HG03159 (cell line): ENCODE measurements at regions not wholly inside any gene's neighbourhood (a gene's known extent, or its start where the extent isn't known, plus 50 kb on each side); places are given as distances from the start of the nearest gene placed in this dataset.

Experiments used
- ATAC-seq: cut with Tn5 transposase; IDR thresholded peaks from one replicate; pipeline ENCODE4 v1.9.1; 2021; ENCODE audit warnings: mild to moderate bottlenecking, moderate library complexity; ENCODE audit not compliant: unreplicated experiment

GRCh38 chr4:140281828-140282552, 91.5 kb upstream of the SCOC start:
- ATAC-seq, result no peak

GRCh38 chr4:140277576-140277975, 95.9 kb upstream of the SCOC start:
- ATAC-seq, result no peak

DNA sequence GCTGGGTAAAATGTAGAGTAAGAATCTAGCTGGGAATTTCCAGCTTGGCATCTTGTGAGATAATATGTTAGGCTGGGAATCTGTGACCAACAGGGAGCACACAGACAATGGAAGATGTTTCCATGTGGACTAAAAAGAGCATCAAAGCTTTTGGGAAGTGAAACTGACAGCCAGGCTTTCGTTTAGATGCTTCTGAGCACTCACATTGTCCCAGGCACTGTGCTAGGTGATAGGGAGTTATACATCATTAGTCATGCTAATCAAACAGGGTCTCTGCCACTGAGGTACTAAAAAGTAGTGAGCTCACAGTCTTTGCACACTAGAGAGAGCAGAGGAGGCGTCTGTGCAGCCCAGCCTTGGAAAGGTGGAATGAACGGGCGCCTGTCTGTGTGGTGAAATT, 101.9 kb upstream of the SCOC start:
- no peak for ATAC-seq

DNA sequence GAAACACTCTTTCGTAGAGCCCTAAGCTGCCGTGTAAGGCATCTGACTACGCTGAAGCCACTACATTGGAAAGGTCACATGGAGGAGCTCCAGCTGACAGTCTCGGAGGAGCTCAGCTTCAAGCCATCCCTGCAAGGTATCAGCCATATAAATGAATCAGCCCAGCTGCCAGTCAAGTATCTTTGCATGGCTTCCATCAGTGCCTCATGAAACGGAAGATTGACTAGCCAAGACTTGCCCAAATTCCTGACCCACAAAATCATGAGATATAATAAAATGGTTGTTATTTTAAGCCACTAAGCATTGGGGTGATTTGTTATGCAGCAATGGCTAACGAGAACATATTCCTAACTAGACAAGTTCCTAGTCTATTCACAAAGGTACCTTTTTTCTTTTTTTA, 104.1 kb upstream of the SCOC start:
- no peak for ATAC-seq

DNA sequence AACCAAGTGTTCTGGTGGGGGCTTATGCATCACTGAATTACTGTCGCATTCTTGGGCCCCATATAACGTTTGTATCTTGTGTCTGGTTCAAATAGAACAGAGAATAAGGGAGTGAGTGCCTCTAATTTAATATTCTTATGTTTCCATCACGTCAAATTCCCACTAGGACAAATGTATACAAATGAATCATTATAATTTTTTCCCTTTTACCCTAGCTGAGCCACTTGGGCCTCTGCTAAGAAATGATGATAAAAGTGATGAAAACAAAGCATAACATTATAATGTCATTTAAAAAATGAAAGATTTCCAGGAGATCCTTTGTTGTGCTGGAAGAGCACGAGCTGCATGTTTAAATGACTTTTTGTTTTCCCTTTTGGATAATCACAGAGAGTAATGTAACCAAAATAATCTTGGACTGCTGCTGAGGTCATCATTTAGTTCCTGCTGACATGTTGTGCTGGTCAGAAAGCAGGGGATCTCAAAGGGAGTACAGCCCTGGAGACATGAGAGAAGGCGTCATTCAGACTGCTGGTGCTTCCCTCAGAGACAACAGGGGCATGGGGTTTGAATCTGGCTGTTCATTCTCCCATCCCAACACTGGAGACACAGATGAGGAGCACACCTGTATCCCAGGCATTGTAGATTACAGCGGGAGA, 105.1 kb upstream of the SCOC start:
- ATAC-seq, result no peak

- no peak for ATAC-seq
These were observed 105.9 kb upstream of the SCOC start for GRCh38 chr4:140267576-140267975.

DNA sequence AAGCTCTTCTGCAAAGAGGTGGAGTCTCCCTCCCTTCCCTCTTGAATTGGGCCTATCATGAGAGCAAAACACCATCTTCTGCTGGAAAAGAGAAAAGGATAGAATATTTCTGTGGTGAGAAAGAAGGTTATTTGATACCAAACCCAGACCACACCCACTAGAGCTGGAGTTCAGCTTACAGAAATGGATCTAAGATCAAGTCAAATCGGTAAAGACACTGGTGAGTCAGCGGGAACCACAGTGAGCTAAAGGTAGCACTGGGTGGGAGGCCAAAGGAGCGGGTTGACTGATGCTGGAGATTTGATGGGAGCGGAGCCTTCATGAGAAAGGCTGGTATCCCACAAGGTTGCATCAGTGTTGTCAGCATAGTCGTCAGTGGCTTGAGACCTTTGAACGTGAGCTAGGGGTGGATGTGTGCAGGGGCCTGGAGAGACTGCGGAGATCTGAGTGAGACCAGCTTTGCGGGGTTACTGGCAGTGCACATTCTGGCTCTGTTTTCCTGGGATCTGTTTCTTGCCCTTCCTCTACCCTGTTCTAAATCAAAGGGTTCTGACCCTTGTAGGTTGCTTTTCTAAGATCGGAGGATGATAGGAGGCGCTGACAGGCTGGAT, 106.4 kb upstream of the SCOC start:
- ATAC-seq, result no peak

GRCh38 chr4:140260227-140260626, 106.2 kb upstream of the MAML3 start:
- ATAC-seq, result no peak

DNA sequence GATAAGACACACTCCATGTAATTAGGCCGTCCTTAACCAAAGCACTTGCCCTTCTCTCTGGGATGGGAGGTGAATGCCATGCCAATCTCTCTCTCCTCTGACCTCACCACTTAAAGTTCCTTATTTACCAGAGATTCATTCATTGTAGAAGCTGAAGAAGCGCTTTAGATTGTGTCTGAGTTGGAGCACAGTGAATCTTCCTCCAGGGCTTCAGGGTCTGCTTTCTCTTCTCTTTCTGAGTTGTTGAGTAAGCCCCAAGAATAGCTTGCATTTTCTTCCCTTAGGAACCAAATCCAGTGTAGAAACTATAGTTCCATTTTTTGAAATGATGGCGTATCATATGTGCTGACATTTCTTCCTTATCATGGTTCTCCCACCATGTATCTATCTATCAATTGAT, 104.5 kb upstream of the MAML3 start:
- no peak for ATAC-seq

DNA sequence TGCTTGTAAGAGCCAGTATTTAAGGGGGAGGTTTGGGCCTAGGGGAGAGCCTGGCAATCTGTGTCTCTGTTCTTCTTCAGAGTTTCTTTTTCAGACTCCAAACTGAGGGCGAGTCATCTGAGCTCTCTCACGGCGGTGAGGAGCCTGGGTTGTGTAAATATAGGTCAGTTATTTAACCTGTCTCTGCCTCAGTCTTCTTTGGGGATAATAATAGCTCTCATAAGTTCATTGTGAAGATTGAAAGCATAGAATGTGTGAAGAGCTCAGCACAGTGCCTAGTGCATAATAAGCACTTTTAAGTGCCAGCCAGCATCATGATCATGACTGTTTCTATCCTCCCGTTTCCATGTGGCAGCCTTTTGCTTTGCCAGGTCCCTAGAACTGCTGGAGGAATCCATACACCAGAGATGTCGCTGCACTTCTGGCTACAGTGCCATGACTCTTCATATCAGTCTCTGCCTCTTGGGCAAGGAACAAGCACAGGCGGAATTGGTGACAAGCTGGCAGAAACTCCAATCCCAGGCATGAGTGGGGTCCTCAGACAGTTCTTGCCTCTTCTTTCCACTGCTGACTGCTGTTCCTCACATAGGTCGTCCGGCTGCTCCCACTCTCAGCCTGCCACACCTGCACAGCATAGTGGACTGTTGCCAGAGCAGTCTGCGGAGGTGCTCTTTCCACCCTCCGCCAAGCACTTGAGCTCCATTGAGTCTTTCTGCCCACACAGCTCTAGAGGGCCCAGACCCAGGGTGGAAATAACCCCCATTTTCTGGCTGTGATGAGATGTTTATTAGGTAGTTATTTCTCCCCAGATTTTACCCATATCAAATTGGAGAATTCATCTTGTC, 103.7 kb upstream of the MAML3 start:
- no peak for ATAC-seq

DNA sequence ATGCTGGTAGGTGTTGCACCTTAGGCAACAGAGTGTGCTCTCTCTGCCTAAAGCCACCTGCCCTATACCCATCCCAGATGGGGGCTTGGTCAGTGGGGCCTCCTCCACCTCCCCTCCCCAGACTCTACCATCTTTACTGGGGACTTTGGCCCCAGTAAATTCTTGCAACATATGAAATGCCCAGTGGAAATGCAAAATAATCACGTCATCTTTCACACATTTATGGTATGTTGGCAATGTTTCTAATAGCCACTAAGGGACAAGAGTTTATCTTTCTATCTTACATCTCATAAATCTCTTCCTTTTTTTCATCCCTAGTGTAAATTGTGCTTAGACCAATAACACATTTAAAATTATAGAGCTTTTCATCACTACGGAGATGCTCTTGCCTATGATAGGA, 103.0 kb upstream of the MAML3 start:
- ATAC-seq, result no peak

GRCh38 chr4:140256335-140256734, 102.4 kb upstream of the MAML3 start:
- ATAC-seq, result no peak

DNA sequence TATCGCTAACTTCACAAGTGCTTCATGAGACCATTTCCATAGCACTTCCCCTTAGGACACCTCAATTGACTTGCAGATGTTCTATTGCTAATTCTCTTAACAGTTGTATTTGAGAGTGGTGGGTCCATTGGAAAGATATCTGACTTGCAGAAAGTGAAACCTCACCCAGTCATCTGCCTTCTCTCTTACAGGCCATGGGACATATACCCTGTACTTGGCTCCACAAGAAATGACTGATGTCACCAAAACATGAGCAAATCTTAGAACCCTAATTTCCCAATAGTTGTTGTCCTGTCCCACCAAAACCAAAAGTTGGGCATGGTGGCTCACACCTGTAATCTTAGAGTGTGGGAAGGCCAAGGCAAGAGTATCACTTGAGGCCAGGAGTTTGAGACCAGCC, 101.9 kb upstream of the MAML3 start:
- ATAC-seq, result no peak

GRCh38 chr4:140255467-140255866, 101.5 kb upstream of the MAML3 start:
- no peak for ATAC-seq

GRCh38 chr4:140254651-140255299, 100.8 kb upstream of the MAML3 start:
- ATAC-seq, result no peak

GRCh38 chr4:140253556-140254027, 99.6 kb upstream of the MAML3 start:
- ATAC-seq, result no peak

- ATAC-seq, result peak; percentile 76
These were observed 99.0 kb upstream of the MAML3 start for GRCh38 chr4:140252742-140253555.

DNA sequence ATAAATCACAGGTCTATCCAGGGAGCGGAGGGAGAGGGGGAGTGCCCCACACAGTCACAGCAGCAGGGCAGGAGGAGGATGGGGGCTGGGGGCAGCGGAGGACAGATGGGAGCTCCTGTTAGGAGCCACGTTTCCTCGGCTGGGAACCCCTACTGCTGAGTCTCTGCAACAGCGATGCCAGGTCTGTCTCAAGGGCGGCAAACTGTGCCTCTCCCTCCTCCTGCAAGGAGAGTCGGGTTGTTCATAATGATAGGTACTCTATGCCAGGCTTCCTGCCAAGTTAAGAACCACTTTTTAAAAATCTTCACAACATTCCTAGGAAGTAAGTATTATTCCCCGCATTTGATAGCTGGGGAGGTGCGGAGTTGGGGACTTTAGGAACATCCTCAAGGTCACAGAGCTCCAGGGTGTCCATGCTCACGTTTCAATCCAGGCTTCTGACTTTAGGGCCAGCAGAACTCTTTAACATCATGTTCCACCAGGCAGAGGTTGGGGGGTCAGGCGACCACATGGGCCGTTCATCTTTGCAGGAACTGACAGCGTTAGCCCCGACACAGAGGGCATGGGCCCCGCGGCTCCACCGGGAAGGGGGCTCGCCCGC, 98.3 kb upstream of the MAML3 start:
- ATAC-seq, result no peak

- ATAC-seq, result no peak
These were observed 97.6 kb upstream of the MAML3 start for GRCh38 chr4:140251571-140251970.
